ENCODE measurements at regions not wholly inside any gene's neighbourhood (a gene's known extent, or its start where the extent isn't known, plus 50 kb on each side); places are given as distances from the start of the nearest gene placed in this dataset.

GRCh38 chr10:42951486-42952251, 125.2 kb upstream of the RET start:
- TF ChIP-seq CTCF (IDR thresholded peaks at IDR 0.05), result no peak

GRCh38 chr10:42952349-42952748, 124.5 kb upstream of the RET start:
- Histone ChIP-seq H3K27me3 (no peaks in the 10 kb centered on the region), H3K27ac (no peak overlapping the region), H3K4me3 (no peak overlapping the region), H3K36me3 (no peaks in the 10 kb centered on the region), H3K4me1 (peaks cover 0 to 15% of the 10 kb centered on the region in 2 donors), H3K9me3 (peaks cover 2 to 5% of the 10 kb centered on the region in 2 donors)
- no peak for TF ChIP-seq CTCF (IDR thresholded peaks at IDR 0.05)
- DNase-seq (ENCODE audit: low spot score), result peak; percentile 53

More at GRCh38 chr10:42951486-42952251, 125.2 kb upstream of the RET start:
- Histone ChIP-seq H3K4me3 (peak overlapping the region in 1 of 2 donors; percentile 11), H3K27me3 (no peaks in the 10 kb centered on the region), H3K9me3 (peaks cover 0 to 3% of the 10 kb centered on the region in 2 donors), H3K27ac (no peak overlapping the region), H3K36me3 (no peaks in the 10 kb centered on the region), H3K4me1 (peaks cover 0 to 15% of the 10 kb centered on the region in 2 donors)
- DNase-seq (ENCODE audit: low spot score), result peak; percentile 54

GRCh38 chr10:42952931-42953683, 123.8 kb upstream of the RET start:
- Histone ChIP-seq H3K27me3 (no peaks in the 10 kb centered on the region), H3K9me3 (peaks cover 0 to 6% of the 10 kb centered on the region in 2 donors)
- DNase-seq (ENCODE audit: low spot score), result peak; percentile 38

GRCh38 chr10:42953684-42954674, 122.9 kb upstream of the RET start:
- no peak for TF ChIP-seq CTCF (IDR thresholded peaks at IDR 0.05)
- Histone ChIP-seq H3K27ac (no peak overlapping the region), H3K9me3 (peaks cover 0 to 6% of the 10 kb centered on the region in 2 donors), H3K4me3 (no peak overlapping the region), H3K36me3 (no peaks in the 10 kb centered on the region), H3K27me3 (no peaks in the 10 kb centered on the region), H3K4me1 (peaks cover 0 to 15% of the 10 kb centered on the region in 2 donors)
- DNase-seq (ENCODE audit: low spot score), result peak; percentile 46

More at GRCh38 chr10:42952931-42953683, 123.8 kb upstream of the RET start:
- H3K4me1 ChIP-seq, result peaks cover 0 to 15% of the 10 kb centered on the region in 2 donors
- no peak overlapping the region for H3K4me3 ChIP-seq
- H3K27ac ChIP-seq, result no peak overlapping the region
- TF ChIP-seq CTCF (IDR thresholded peaks at IDR 0.05), result no peak
- H3K36me3 ChIP-seq, result no peaks in the 10 kb centered on the region

GRCh38 chr10:42954766-42955492, 121.9 kb upstream of the RET start:
- Histone ChIP-seq H3K27me3 (no peaks in the 10 kb centered on the region), H3K9me3 (peaks cover 0 to 6% of the 10 kb centered on the region in 2 donors), H3K36me3 (no peaks in the 10 kb centered on the region), H3K4me3 (no peak overlapping the region), H3K27ac (no peak overlapping the region), H3K4me1 (peaks cover 0 to 15% of the 10 kb centered on the region in 2 donors)
- DNase-seq (ENCODE audit: low spot score), result peak; percentile 53
- no peak for TF ChIP-seq CTCF (IDR thresholded peaks at IDR 0.05)

All from right atrium auricular region (tissue), 2 donors.